ENCODE measurements at regions not wholly inside any gene's neighbourhood (a gene's known extent, or its start where the extent isn't known, plus 50 kb on each side); places are given as distances from the start of the nearest gene placed in this dataset.

DNA sequence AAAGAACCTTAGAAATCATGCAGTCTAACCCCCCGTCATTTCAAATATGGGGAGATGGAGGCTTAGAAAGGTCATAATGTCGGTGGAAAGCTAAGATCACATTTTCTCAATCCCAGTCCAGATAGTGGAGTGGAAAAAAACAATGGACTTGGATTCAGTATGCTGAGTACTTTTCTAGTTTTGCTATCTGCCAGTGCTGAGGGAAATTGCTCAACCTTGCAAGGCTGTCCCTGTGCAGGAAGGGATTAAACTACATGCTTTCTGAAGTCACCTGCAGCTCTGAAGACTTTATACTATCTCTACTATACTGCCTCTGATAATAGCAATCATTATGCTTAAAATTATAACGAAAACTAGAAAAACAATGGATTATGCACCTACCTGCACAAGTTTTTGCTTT is 272.8 kb downstream of the LRIG3 start:
- H3K27ac ChIP-seq: no peak overlapping the region
- H3K4me3 ChIP-seq: no peak overlapping the region
- ATAC-seq: no peak
- 79 to 83% methylated on average over 3 of the region's 3 CpGs for WGBS, 2 donors
- no peak for DNase-seq
- no peaks in the 10 kb centered on the region for H3K4me1 ChIP-seq
- no peaks in the 10 kb centered on the region for H3K9me3 ChIP-seq
- intact Hi-C loops (cut with DNase I): no loop called here
- peaks cover 0 to 4% (median 0%) of the 10 kb centered on the region in 7 donors for H3K27me3 ChIP-seq
- TF ChIP-seq, protein P1, sequence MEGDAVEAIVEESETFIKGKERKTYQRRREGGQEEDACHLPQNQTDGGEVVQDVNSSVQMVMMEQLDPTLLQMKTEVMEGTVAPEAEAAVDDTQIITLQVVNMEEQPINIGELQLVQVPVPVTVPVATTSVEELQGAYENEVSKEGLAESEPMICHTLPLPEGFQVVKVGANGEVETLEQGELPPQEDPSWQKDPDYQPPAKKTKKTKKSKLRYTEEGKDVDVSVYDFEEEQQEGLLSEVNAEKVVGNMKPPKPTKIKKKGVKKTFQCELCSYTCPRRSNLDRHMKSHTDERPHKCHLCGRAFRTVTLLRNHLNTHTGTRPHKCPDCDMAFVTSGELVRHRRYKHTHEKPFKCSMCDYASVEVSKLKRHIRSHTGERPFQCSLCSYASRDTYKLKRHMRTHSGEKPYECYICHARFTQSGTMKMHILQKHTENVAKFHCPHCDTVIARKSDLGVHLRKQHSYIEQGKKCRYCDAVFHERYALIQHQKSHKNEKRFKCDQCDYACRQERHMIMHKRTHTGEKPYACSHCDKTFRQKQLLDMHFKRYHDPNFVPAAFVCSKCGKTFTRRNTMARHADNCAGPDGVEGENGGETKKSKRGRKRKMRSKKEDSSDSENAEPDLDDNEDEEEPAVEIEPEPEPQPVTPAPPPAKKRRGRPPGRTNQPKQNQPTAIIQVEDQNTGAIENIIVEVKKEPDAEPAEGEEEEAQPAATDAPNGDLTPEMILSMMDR (IDR thresholded peaks at IDR 0.05): no peak
- no peaks in the 10 kb centered on the region for H3K36me3 ChIP-seq

DNA sequence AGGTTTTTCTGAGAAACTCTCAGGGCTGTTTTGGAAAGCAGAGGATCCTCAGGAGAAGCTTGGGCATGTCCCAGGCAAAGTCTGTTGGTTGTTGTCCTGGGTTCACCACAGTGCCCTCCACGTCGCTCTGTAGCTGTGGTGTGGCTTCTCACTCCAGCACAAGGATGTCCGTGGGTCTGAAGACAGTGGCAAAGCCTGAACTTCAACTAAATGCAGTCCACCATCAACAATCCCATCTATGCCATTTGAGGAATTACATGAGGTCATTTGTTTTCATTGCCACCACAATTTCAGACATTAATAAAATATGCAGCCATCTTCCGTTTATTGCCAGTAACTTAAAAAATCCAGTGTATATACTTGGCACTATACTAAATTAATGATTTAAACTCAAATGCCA is 272.1 kb downstream of the LRIG3 start:
- no peaks in the 10 kb centered on the region for H3K4me1 ChIP-seq
- peaks cover 0 to 4% (median 0%) of the 10 kb centered on the region in 7 donors for H3K27me3 ChIP-seq
- no peak overlapping the region for H3K27ac ChIP-seq
- DNase-seq (no peak), ATAC-seq (no peak)
- WGBS, 2 donors: 84 to 88% methylated on average over 4 of the region's 4 CpGs
- no peaks in the 10 kb centered on the region for H3K9me3 ChIP-seq
- no peaks in the 10 kb centered on the region for H3K36me3 ChIP-seq
- no peak overlapping the region for H3K4me3 ChIP-seq
- TF ChIP-seq, protein P1 (IDR thresholded peaks at IDR 0.05): no peak
- intact Hi-C loops (cut with DNase I): no loop called here

DNA sequence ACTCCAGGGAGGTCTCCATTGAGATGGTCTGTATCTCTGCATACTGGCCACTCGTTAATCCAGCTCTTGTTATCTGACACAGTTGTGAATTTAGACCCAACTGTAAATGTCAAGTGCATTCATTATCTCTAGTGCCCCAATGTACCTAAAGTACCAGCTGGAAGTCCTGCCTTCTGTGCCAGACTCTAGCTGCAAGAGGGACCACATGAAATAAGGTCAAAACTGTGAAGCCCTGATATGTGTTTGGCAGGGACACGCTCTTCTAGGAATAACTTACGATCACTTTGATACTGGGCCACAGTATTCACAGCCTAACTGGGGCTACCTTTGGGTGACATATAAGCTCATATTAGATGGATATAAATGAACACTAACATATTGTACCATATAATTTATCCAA is 268.5 kb downstream of the LRIG3 start:
- H3K27me3 ChIP-seq: peaks cover 0 to 10% (median 0%) of the 10 kb centered on the region in 7 donors
- WGBS, 2 donors: 58% methylated on average over 3 of the region's 3 CpGs
- no peak for DNase-seq
- H3K4me3 ChIP-seq: no peak overlapping the region
- ATAC-seq: peak in 4 of 8 donors; percentile 55 to 92 (median 74)
- intact Hi-C loops (cut with DNase I): no loop called here
- no peaks in the 10 kb centered on the region for H3K4me1 ChIP-seq
- H3K27ac ChIP-seq: no peak overlapping the region
- peaks cover 0 to 16% (median 3%) of the 10 kb centered on the region in 11 donors for H3K9me3 ChIP-seq
- no peaks in the 10 kb centered on the region for H3K36me3 ChIP-seq
- TF ChIP-seq, protein P1 (IDR thresholded peaks at IDR 0.05): no peak

DNA sequence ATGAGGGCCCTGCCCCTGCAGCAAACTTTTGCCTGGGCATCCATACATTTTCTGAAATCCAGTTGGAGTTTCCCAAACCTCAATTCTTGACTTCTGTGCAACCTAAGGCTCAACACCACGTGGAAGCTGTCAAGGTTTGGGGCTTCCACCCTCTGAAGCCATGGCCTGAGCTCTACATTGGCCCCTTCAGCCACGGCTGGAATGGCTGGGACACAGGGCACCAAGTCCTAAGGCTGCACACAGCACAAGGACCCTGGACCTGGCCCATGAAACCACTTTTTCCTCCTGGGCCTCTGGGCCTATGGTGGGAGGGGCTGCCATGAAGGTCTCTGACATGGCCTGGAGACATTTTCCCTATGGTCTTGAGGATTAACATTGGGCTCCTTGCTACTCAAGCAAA is 266.3 kb downstream of the LRIG3 start:
- TF ChIP-seq, protein P1 (IDR thresholded peaks at IDR 0.05): no peak
- no peak overlapping the region for H3K27ac ChIP-seq
- DNase-seq: no peak
- 40 to 48% methylated on average over 2 of the region's 2 CpGs for WGBS, 2 donors
- peaks cover 0 to 16% (median 3%) of the 10 kb centered on the region in 11 donors for H3K9me3 ChIP-seq
- intact Hi-C loops (cut with DNase I): no loop called here
- H3K36me3 ChIP-seq: no peaks in the 10 kb centered on the region
- no peaks in the 10 kb centered on the region for H3K4me1 ChIP-seq
- H3K4me3 ChIP-seq: no peak overlapping the region
- ATAC-seq: no peak
- H3K27me3 ChIP-seq: peaks cover 0 to 10% (median 0%) of the 10 kb centered on the region in 7 donors
